Ishikawa (cell line): ENCODE measurements at regions not wholly inside any gene's neighbourhood (a gene's known extent, or its start where the extent isn't known, plus 50 kb on each side); places are given as distances from the start of the nearest gene placed in this dataset.

Experiments used
- FOXM1 ChIP-seq: IDR thresholded peaks from 2 replicates; pipeline ENCODE4 v1.6.1; 2012; ENCODE audit warnings: low read depth, borderline replicate concordance
- YY1 ChIP-seq: IDR thresholded peaks from 2 replicates; pipeline ENCODE4 v1.6.1; 2012; ENCODE audit warnings: low read depth

DNA sequence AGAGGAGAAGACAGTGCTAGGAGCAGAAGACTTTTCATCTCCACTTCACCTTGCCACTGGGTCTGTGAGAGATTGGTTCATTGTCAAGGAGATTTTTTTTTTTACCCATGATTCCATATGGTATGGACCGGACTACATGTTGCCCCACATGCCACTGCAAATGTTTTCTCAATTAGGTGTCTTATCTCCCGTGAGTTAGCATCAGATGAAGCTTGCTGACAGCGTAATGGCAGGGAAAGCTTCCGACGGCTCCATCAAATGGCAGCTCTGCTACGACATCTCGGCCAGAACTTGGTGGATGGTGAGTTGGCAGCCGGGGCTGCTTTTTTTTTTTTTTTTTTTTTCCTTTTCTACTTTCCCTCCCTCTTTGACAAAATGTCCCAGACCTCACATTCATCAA, 217.2 kb upstream of the NFIA start:
- no peak for TF ChIP-seq YY1
- no peak for TF ChIP-seq FOXM1
